ENCODE measurements at regions not wholly inside any gene's neighbourhood (a gene's known extent, or its start where the extent isn't known, plus 50 kb on each side); places are given as distances from the start of the nearest gene placed in this dataset.
A peak's percentile ranks its signal among the peaks of the same experiment; 100 is the strongest.
"Not testable (repeated sequence)": the region's sequence is repeated elsewhere in the genome, so short reads cannot be mapped to it uniquely, and the experiment has no call there.

DNA sequence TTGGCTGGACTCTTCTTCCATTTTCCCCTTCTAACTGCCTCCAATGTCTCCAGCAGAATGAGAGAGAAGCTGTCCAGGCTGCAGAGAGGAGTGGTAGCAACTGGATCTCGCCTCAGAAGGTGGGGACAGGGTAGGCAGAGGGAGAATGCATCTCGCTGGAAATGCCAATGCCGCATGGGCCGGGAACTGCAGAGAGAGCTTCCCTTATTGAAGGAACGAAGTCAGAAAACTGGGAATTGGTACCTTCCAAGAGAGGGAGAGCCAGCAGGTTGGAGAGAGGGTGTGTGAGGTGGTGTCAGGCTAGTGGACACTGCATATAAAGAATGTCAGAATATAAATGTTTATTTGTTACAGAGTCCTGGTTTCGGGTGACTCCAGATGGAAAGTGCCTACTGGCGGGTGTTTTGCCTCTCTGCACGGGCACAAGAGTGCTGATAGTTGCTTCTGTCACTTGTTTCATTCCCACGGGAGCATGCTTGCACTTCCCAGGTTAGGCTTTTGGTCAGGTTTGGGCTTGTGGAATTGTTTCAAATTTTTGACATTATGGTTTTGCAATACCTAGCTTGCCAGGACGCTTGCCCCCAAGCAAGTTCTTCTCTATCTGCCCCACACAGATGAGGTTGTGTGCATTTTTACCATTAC is 156.8 kb upstream of the STS start:
- no peak for DNase-seq

DNA sequence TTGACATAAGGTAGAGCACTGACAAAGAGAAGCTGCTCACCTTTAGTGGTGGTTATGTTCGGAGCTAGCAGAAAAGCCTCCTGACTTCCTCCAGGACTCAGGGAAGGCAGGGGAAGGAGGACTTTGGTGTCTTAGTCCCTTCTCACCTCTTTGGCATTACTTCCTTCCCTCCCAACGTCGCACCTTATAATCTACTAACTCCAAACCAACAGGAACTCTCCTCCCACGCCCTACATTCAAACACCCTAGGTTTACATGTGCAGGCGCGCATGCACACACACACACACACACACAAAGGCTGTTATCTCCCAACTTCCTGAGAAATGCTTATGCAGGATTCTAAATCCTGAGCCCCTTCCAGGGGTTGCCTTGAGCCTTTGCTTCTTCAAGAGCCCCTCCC is 157.7 kb upstream of the STS start:
- no peak for DNase-seq

DNA sequence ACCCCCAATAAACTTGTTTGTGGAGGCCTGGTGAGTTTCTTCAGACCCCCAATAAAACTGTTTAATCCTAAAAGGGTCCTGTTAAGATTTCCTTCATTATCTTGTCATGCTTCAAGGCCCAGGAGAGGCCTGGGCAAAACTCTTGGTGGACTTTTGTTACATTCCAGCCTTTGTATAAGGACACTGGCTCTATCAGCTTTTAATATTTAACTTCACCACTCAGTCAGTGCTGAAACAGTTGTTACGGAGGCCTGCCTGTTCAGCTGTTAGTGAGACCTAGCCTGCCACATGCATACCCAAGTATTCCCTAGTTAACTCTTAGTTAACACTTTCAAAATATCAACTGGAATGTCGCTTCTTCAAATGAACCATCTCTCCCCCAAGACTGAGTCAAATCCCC is 158.8 kb upstream of the STS start:
- DNase-seq: not testable (repeated sequence)

GRCh38 chrX:6986915-6987314 is 160.6 kb upstream of the STS start:
- no peak for DNase-seq

GRCh38 chrX:6985537-6985936 is 162.0 kb upstream of the STS start:
- DNase-seq: no peak

- DNase-seq: no peak
These were observed 164.1 kb upstream of the STS start for GRCh38 chrX:6983207-6983955.

DNA sequence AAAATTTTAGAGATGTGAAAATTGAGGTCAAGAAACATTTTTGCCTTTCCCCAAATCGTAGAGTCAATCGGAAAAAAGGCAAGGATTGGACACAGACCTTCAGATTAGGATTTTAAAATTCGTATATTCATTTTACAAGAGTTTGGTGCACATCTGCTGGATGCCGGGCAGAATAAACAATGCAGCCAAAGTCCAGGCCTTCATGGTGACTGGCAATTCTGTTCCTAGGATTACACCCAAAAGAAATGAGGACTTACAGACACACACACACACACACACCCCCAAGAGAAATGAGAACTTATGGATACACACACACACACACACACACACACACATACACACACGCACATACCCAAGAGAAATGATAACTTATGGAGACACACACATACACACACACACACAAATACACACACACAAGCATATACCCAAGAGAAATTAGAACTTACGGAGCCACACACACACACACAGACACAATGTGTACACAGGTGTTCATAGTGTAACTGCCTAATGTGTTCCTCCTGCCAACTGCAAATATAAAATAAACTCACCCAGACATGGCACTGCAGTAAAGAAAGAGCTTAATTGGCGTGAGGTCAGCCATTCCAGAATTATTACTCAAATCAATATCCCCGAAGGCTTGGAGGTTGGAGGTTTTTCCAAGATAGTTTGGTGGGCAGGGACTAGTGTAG is 165.7 kb upstream of the STS start:
- DNase-seq: no peak

DNA sequence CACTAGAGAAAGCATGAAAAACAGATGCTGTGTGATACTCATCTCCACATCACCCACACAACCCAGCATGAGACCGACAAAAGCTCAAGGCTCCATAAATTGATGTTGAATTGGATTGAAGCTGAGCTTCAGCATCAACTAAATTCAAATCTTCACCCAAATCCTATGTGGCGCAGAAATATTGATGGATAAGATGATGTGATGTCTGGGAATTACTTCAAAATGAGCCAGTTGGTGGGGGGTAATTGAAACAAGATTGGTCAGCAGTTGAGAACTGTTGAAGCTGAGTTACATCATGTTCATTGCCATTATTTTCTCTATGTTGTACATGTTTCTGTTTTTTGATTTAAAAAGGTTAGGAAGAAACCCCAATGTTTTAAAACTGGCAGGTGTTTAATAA is 166.5 kb upstream of the STS start:
- DNase-seq: no peak

DNA sequence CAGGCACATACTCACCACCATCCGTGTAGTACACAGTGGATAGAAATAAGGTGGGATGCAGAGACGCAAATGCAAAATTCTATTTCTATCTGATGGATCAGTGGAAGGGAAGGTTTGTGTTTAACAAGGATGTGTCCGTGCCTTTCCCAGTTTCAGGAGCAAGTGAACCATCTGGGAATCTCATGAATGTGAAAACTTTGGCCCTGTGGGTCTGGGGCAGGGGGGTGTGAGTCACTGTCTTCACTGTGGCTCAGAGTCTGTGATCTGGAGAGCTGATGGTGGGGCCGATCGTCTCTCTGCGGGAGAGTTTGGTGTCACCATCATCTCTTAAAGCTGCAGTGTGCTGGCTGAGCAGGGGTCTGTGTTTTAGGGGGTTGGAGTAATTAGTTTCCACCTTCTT is 179.3 kb upstream of the STS start:
- DNase-seq: peak; percentile 86

DNA sequence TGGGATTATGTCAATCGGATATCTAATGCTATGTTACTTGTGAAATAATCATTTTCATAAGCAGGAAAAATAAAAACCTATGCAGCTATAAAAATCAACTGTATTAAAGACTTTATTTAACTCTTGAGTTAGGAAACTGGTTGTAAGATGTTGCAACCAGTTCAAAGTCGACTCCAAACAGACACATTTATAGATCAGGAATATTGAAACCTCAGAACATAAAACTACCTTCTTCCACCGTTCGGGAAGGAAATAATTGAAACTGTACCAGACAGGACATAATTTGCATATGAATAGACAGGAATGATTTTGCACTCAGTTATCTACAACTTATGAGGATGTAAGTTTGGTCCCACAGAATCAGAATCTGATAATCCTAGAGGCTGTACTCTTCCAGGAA is 181.8 kb upstream of the STS start:
- no peak for DNase-seq

- DNase-seq: no peak
These were observed 185.5 kb upstream of the STS start for GRCh38 chrX:6962006-6962355.

- no peak for DNase-seq
These were observed 186.1 kb upstream of the STS start for GRCh38 chrX:6961286-6962005.

GRCh38 chrX:6959006-6959405 is 188.5 kb upstream of the STS start:
- no peak for DNase-seq

- DNase-seq: peak; percentile 66
These were observed 192.7 kb upstream of the STS start for GRCh38 chrX:6954836-6955235.

GRCh38 chrX:6946168-6946567 is 201.3 kb upstream of the STS start:
- no peak for DNase-seq

DNA sequence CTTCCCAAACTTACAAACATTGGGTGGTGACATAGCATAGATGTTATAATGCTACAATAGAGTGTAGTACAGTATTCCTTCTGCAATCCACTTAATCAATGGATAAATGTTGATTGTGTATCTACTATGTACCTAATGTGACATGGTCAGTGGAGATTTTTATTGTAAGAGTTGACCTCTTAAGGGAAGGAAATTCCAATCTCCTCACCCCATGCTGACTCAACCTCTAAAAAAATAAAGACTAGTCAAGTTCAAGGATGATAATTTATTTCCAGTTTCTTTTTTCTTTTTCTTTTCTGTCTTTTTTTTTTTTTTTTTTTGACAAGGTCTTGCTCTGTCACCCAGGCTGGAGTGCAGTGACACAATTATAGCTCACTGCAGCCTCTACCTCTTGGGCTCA is 206.5 kb upstream of the STS start:
- DNase-seq: no peak

DNA sequence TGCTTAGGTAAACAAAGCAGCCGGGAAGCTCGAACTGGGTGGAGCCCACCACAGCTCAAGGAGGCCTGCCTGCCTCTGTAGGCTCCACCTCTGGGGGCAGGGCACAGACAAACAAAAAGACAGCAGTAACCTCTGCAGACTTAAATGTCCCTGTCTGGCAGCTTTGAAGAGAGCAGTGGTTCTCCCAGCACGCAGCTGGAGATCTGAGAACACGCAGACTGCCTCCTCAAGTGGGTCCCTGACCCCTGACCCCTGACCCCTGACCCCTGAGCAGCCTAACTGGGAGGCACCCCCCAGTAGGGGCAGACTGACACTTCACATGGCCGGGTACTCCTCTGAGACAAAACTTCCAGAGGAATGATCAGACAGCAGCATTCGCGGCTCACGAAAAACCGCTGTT is 214.6 kb upstream of the STS start:
- DNase-seq: not testable (repeated sequence)

DNA sequence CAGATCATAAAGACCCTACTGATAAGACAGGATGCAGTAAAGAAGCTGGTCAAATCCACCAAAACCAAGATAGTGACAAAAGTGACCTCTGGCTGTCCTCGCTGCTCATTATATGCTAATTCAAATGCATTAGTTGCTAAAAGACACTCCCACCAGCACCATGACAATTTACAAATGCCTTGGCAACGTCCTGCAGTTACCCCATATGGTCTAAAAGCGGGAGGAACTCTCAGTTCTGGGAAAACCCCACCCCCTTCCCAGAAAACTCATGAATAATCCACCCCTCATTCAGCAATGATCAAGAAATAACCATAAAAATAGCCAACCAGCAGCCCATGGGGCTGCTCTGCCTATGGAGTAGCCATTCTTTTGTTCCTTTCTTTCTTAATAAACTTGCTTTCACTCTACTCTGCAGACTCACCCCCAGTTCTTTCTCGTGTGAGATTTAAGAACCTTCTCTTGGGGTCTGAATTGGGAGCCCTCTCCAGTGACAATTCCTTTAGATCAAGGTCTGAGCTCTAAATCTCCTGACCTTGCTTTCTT is 217.1 kb upstream of the STS start:
- no peak for DNase-seq

DNA sequence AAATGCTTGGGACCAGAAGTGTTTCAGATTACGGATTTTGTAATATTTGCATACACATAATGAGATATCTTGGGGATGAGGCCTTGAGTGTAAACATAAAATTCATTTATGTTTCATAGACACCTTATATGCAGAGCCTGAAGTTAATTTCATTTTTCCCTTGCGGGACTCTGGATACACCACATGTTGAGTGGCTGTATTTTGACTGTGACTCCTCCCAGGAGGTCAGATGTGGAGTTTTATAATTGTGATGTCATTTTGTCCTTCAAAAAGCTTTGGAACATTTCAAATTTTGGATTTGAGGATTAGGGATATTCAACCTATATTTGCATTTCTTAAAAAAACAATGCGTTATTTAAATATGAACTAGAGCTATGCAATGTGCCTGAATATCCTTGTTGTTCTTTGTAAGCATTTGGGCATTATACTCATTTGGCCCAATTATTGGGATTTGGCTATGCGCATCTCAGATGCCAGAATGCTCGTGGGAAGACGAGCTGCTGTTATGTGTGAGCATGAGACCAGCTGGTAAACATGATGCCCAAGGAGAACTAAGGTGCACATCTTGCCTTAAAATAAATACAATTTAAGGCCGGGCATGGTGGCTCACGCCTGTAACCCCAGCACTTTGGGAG is 223.0 kb upstream of the STS start:
- DNase-seq: peak; percentile 4

- DNase-seq: no peak
These were observed 229.8 kb upstream of the STS start for GRCh38 chrX:6917666-6918065.

- DNase-seq: no peak
These were observed 237.3 kb upstream of the STS start for GRCh38 chrX:6910218-6910617.

DNA sequence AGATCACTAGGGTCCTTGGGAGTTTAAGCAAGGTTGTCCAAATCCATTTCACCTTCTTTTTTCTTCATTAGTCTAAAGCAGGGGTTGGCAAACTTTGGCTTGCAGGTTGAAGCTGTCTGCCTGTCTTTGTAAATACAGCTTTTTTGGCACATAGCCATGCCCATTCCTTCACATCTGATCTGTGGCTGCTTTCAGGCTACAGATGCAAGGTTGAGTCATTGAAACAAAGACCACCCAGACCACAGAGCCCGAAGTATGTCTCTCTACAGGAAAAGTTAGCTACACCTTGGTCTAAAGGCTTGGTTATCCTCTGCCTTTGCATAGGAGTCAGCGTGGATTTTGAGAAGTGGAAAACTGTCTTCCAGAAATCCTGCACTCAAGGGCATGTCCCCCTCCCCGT is 238.1 kb upstream of the STS start:
- DNase-seq: no peak

GRCh38 chrX:6906608-6907007 is 240.9 kb upstream of the STS start:
- DNase-seq: no peak
